Activated gamma-delta T cell (primary cell): ENCODE measurements at regions not wholly inside any gene's neighbourhood (a gene's known extent, or its start where the extent isn't known, plus 50 kb on each side); places are given as distances from the start of the nearest gene placed in this dataset.

ENCODE experiments used
- DNase-seq: peaks from one replicate; lab custom pipeline; 2025; lab: John Stamatoyannopoulos, UW

DNA sequence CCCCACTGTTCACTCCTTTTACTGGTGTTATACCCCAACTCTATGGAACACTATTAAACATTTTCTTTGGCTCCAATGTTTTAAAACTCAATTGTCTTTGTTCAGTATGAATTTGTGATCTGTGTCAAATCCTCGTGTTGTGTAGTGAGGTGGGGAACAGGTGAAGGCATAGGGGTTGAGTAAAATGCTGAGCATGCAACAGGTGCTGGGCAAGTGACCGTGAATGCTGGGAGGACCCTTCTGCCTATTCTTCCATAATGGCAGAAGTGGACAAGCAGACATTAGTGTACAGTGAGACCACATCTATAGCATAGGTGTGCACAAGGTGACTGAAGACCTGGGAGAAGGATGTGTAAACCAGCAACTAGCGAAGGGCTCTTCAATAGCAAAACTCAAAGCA lies 1188.0 kb downstream of the UQCRFS1 start:
- DNase-seq, result no peak

GRCh38 chr19:28023064-28023463 lies 1189.9 kb downstream of the UQCRFS1 start:
- no peak for DNase-seq

DNA sequence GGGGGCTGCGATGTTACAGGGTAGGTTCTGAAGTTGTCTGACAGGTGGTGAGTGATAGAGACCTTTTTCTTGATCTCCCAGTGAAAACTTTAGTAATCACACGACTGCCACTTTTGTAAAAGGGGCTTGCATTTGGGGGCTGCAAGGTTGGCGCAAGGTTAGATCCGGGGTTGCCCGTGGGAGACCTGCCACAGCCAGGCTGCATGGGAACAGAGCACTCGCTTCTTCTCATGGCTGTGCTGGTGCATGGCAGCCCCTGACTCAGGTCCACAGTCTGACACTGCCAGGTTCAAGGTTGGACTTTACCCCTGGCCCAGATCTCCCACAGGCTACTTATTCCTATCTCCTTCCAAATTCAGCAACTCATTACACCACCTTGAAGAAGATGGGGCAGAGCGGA lies 1190.4 kb downstream of the UQCRFS1 start:
- no peak for DNase-seq

DNA sequence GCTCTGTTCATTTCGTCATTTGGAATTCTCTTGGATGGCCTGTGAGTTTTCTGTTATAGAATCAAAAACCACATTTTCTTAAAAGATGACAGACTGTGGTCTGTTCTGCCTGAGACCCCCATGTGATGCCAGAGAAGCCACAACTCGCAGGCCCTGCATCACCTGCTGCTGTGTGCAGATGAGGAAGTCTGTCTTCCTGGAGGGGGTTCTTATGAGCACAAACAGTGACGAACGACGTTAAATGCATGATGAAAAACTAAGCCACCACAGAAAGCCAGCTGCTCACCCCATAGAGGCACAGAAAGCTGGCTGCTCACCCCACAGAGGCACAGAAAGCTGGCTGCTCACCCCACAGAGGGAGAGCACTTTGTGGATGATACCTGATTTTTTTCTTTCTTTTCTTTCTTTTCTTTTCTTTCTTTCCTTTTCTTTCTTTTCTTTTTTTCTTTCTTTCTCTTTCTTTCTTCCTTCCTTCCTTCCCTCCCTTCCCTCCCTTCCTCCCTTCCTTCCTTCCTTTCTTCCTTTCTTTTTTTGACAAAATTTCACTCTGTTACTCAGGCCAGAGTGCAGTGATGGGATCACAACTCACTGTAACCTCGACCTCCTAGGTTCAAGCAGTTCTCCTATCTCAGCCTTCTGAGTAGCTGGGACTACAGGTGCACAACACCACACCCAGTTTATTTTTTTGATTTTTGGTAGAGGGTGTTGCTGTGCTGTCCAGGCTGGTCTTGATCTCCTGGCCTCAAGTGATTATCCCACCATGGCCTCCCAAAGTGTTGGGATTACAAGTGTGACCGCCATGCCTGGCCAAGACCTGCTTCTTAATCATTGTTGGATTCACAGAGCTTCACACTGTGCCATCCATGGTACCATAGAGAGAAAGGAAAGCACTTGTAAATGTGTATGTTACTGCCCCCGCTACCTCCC lies 1191.4 kb downstream of the UQCRFS1 start:
- no peak for DNase-seq

- no peak for DNase-seq
These were observed 1192.2 kb downstream of the UQCRFS1 start for GRCh38 chr19:28020619-28021258.

DNA sequence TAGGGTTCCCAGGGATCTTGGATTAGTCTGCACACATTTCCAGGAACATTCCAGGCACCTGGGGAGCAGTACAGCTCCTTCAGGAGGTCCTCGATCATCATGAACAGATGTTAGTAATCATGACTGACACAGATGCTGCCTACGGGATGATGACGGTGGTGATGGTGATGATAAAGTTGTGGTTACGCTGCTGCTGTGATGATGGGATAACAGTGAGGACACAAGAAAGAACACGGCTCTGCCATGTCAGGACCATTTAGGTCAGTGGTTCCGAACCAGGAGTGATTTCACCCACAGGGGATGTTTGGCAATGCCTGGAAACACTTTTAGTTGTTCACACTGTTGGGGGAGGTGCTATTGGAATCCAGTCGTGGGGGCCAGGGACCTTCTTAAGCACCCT lies 1193.0 kb downstream of the UQCRFS1 start:
- DNase-seq, result no peak

DNA sequence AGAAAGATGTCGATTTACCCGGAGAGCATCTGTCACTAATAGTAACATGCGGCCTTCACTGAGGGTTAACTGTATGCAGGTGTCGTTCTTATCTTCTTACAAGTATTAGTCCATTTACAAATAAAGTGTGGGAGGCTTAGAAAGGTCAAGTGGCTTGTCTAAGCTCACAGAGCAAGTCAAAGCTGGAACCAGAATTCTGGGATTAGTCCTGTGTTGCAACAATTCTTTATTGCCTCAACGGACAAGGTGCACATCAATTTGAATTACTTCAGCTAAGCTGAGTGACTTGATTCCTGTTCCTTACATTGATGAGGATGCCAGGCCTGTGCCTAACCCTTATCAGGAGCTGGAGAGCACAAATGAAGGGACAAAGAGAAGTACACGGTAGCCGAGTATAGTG lies 1193.6 kb downstream of the UQCRFS1 start:
- no peak for DNase-seq

DNA sequence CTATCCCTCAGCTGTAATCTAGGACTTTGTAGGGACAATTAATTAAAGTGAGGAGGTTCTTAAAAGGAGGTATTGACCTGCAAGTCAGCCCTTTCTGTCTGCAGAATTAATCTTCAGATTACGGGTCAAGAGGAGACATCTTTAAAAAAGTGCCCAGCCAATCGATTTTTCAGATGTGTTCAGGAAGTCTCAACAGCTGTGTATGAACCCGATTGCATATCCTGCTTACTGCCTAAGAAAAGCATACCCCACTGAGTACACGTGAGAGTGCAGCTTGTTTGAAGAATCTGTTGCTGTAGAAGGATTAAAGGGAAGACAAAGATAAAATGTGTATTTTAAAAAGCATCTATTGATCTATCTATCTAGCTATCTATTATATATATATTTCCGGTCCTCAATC lies 1194.5 kb downstream of the UQCRFS1 start:
- DNase-seq, result no peak

GRCh38 chr19:28014615-28015405 lies 1198.1 kb downstream of the UQCRFS1 start:
- DNase-seq, result no peak

GRCh38 chr19:28012361-28012760 lies 1200.6 kb downstream of the UQCRFS1 start:
- no peak for DNase-seq

- no peak for DNase-seq
These were observed 1202.3 kb downstream of the UQCRFS1 start for GRCh38 chr19:28010656-28011055.

GRCh38 chr19:28009696-28010095 lies 1203.3 kb downstream of the UQCRFS1 start:
- DNase-seq, result no peak

DNA sequence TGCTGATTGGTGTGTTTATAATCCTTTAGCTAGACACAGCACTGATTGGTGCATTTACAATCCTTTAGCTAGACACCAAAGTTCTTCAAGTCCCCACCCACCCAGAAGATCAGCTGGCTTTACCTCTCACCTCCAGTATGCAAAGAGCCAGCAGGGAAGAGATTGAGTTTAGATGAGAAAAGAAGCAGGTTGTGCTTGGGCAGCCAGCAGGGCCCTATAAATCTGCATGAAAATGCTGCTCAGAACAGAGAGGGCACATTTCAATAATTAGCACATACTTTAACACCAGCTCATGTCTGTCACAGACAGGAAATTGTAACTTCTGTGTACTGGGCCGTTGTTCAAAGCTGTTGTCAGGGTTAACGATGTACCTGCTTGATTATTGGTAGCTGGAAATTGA lies 1204.3 kb downstream of the UQCRFS1 start:
- DNase-seq, result no peak

GRCh38 chr19:28003543-28003942 lies 1209.4 kb downstream of the UQCRFS1 start:
- DNase-seq, result no peak

DNA sequence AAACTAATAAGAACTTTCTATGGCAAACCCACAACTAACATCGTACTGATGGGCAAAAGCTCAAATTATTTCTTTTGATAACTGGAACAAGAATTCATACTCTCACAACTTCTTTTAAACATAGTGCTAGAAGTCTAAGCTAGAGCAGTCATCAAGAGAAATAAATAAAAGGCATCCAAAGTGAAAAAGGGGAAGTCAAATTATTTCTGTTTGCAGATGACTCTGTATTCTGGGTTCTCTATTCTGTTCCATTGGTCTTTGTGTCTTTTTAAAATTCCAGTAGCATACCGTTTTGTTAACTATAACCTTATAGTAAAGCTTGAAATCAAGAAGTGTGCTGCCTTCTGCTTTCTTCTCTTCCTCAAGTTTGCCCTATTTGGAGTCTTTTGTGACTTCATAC lies 1215.9 kb downstream of the UQCRFS1 start:
- no peak for DNase-seq

DNA sequence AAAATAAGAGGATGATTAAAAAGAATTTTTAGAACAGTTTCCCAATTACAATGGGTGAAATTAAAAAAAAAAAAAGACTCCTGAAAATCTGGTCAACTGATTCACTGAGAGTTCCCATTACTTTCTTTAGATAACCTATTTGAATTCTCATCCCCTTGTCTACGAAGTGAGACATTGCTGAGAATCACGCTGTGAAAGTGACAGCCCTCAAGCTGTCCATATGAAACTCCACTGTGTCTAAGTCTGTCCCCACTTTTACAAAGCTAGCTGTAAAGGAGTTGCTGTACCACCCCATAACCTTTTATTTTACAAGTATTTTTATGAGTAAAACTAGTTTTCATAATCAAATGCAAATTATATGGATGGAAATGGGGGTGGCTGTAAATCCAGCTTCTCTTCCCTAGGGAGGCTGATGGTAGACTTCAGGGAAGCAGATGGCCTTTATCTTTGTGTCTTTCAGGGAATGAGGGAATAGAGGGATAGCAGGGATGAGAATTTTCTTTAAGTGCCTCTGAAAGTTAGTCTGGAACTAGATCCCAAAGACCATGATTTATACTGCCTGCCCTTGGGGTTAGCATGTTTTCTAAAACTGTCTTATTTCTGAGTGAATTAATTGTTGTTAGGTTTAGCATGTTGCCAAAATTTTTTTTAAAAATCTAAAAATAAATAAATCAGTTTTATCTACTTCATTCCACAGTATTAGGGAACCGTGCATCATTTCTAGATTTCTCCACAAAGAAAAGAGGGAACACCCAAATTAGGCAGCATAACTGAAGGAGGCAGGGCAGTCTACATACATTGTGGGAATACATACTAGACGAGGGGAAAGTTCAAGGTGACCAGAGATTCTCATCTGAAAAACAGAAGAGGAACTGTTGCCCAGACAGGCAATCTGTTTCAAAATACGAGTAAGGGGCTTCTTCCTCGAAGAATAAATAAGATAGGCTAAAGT lies 1219.1 kb downstream of the UQCRFS1 start:
- no peak for DNase-seq

- DNase-seq, result no peak
These were observed 1226.7 kb downstream of the UQCRFS1 start for GRCh38 chr19:27986299-27986698.

DNA sequence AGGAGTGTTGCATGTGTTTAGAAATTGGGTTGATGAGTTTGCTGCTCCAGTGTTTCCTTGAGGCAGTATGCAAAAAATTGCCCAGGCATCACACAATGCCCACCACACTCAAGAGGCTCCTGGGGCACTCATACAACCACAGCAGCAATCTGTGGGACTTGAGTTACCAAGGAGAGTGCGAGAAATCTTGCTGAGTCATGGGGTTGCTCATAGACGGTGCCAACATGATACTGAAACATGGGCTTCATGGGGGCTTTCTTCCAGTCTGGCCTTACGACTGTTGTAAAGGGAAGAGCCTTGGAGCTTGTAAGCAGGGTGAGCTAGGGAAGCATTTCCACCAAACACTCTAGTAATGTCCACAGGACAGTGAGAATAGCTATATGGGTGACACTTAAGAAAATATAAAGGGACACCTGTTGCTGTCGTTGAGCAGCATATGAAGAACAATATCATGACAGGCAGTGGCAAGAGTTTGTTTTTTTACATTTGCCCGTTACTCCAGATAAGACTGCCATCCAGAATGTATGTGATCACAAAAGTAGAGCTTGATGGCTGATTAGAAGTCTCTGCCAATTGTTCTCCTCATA lies 1237.4 kb downstream of the UQCRFS1 start:
- DNase-seq, result no peak

GRCh38 chr19:27974082-27974513 lies 1238.9 kb downstream of the UQCRFS1 start:
- no peak for DNase-seq

GRCh38 chr19:27972291-27973040 lies 1240.5 kb downstream of the UQCRFS1 start:
- DNase-seq, result no peak
